Panc1 (cell line): ENCODE measurements at regions not wholly inside any gene's neighbourhood (a gene's known extent, or its start where the extent isn't known, plus 50 kb on each side); places are given as distances from the start of the nearest gene placed in this dataset.

Experiments
- ATAC-seq: fragments of 200-7000 bp; cut with Tn5 transposase; 2 replicates; pipeline ENCODE4 v1.9.1; 2020; ENCODE audit warnings: mild to moderate bottlenecking, moderate library complexity
- BruUV-seq: library from RNA; stranded (reverse); fragments of 400-500 nt; replicated peaks from 2 replicates; lab custom pipeline; 2021; lab: Mats Ljungman, UMichigan
- CTCF ChIA-PET: fragments of 300-600 bp; sonication (Branson Sonifier 250); formaldehyde crosslinking; loops from one replicate; lab custom pipeline; 2022; ENCODE audit warnings: antibody characterized with exemption; lab: Charles Lee
- POLR2A ChIA-PET: fragments of 300-600 bp; sonication (Branson Sonifier 250); formaldehyde crosslinking; loops from one replicate; lab custom pipeline; 2022; ENCODE audit warnings: antibody characterized with exemption; lab: Charles Lee
- DNase-seq: peaks from one replicate; pipeline ENCODE4 v3.0.0-alpha.2; 2010; ENCODE audit warnings: low read depth, low spot score
- H3K27ac ChIP-seq: 2 replicates; pipeline ENCODE4 v1.5.1; 2011; ENCODE audit warnings: mild to moderate bottlenecking, low read length, inconsistent platforms
- H3K27me3 ChIP-seq: fragments of 200-500 bp; sonication (Bioruptor generic); 2 replicates; pipeline ENCODE4 v1.6.0; 2014; ENCODE audit warnings: low read length, inconsistent platforms; ENCODE audit not compliant: control insufficient read depth, insufficient read depth
- H3K36me3 ChIP-seq: fragments of 200-500 bp; sonication (Bioruptor generic); 2 replicates; pipeline ENCODE4 v1.5.1; 2014; ENCODE audit warnings: inconsistent platforms, mild to moderate bottlenecking, low read length, moderate library complexity; ENCODE audit not compliant: control insufficient read depth, insufficient read depth
- H3K4me1 ChIP-seq: 2 replicates; pipeline ENCODE4 v1.5.1; 2011; ENCODE audit warnings: inconsistent platforms, mild to moderate bottlenecking, low read length, moderate library complexity; ENCODE audit not compliant: control insufficient read depth, insufficient read depth
- H3K4me3 ChIP-seq, 2 experiments: 2 replicates each; pipeline ENCODE4 v1.5.1; 2011 to 2012; ENCODE audit warnings: low read depth in 2 of 2, low read length in 2 of 2, mild to moderate bottlenecking in 2 of 2, inconsistent platforms in 1 of 2, moderate library complexity in 1 of 2
- H3K9me3 ChIP-seq: fragments of 200-500 bp; sonication (Bioruptor generic); 2 replicates; pipeline ENCODE4 v1.5.1; 2014; ENCODE audit warnings: low read depth, mild to moderate bottlenecking, inconsistent platforms, low read length, moderate library complexity; ENCODE audit not compliant: control insufficient read depth, insufficient read depth
- CTCF ChIP-seq: fragments of 450-650 bp; IDR thresholded peaks from 2 replicates; pipeline ENCODE4 v1.5.1; 2017; ENCODE audit warnings: mild to moderate bottlenecking
- POLR2AphosphoS5 ChIP-seq: IDR thresholded peaks from 2 replicates; pipeline ENCODE4 v1.6.1; 2012; ENCODE audit warnings: mild to moderate bottlenecking, low read depth, low read length, moderate library complexity
- REST ChIP-seq, 2 experiments: IDR thresholded peaks; 2 replicates each; pipeline ENCODE4 v1.6.1; 2011 to 2012; ENCODE audit warnings: low read depth in 2 of 2, control low read depth in 1 of 2, low read length in 1 of 2, mild to moderate bottlenecking in 1 of 2, moderate library complexity in 1 of 2; ENCODE audit not compliant: insufficient read depth in 1 of 2
- SIN3A ChIP-seq: IDR thresholded peaks from 2 replicates; pipeline ENCODE4 v1.6.1; 2012; ENCODE audit warnings: low read depth, mild to moderate bottlenecking, low read length, moderate library complexity, borderline replicate concordance; ENCODE audit not compliant: insufficient read depth
- TCF7L2 ChIP-seq: IDR thresholded peaks from 2 replicates; pipeline ENCODE4 v1.6.1; 2011; ENCODE audit warnings: mild to moderate bottlenecking, low read depth, low read length, inconsistent platforms
- in situ Hi-C: cut with HindIII; loops from 2 replicates; pipeline ENCODE4 v1.10.0; 2016; ENCODE audit warnings: low sequenced_read_pairs, low pct_unique_long_range_greater_than_20kb
- intact Hi-C: fragments of 100-400 bp; cut with micrococcal nuclease; formaldehyde crosslinking; loops from one replicate; pipeline ENCODE4 v1.10.0; 2022; ENCODE audit not compliant: unreplicated experiment

- Histone ChIP-seq H3K9me3 (no peaks in the 10 kb centered on the region), H3K27ac (no peak overlapping the region), H3K4me1 (no peaks in the 10 kb centered on the region), H3K27me3 (no peaks in the 10 kb centered on the region), H3K36me3 (no peaks in the 10 kb centered on the region), H3K4me3 (no peak overlapping the region)
- ChIA-PET POLR2A (no interaction called here), CTCF (interaction anchor here (0.6 to 0.7 kb wide), 2 partner anchors 182 to 527 kb away, joined by 6 to 10 read pairs; no protein-coding TSS in a partner anchor)
- no peak for TF ChIP-seq REST (IDR thresholded peaks at IDR 0.05; ENCODE audit: insufficient read depth in 1 of 2, low read depth in 2 of 2, low read length in 1 of 2)
- no peak for TF ChIP-seq CTCF
- no peak for TF ChIP-seq TCF7L2
- TF ChIP-seq POLR2AphosphoS5 = no peak
- no peak for TF ChIP-seq SIN3A
- in situ Hi-C loops = no loop called here
- intact Hi-C loops = no loop called here
- ATAC-seq (no peak), DNase-seq (no peak)
- BruUV-seq = no TSS peak
These were observed 420.4 kb downstream of the PLA2G4A start for GRCh38 chr1:187249196-187249595.

GRCh38 chr1:187252923-187253322, 424.2 kb downstream of the PLA2G4A start:
- POLR2A ChIA-PET = no interaction called here
- ATAC-seq (no peak), DNase-seq (no peak)
- TF ChIP-seq CTCF (no peak), TCF7L2 (no peak), SIN3A (no peak), POLR2AphosphoS5 (no peak), REST (IDR thresholded peaks at IDR 0.05; ENCODE audit: insufficient read depth in 1 of 2, low read depth in 2 of 2, low read length in 1 of 2) (no peak)
- Histone ChIP-seq H3K27ac (no peak overlapping the region), H3K27me3 (no peaks in the 10 kb centered on the region), H3K9me3 (no peaks in the 10 kb centered on the region), H3K4me1 (no peaks in the 10 kb centered on the region), H3K4me3 (no peak overlapping the region), H3K36me3 (no peaks in the 10 kb centered on the region)
- BruUV-seq = no TSS peak
- intact Hi-C loops (no loop called here), in situ Hi-C loops (no loop called here)
- CTCF ChIA-PET = no interaction called here
